WTC11 (cell line): ENCODE measurements at regions not wholly inside any gene's neighbourhood (a gene's known extent, or its start where the extent isn't known, plus 50 kb on each side); places are given as distances from the start of the nearest gene placed in this dataset.

Source experiments
- ATAC-seq: fragments of 200-7000 bp; cut with Tn5 transposase; 2 replicates; pipeline ENCODE4 v1.10.0; 2021; ENCODE audit warnings: mild to moderate bottlenecking, moderate library complexity
- CTCF ChIA-PET: fragments of 300-600 bp; sonication (Branson Sonifier 250); formaldehyde crosslinking; loops from one replicate; lab custom pipeline; 2021; ENCODE audit warnings: antibody characterized with exemption; lab: Charles Lee
- POLR2A ChIA-PET: fragments of 350-600 bp; sonication (Branson Sonifier 250); formaldehyde crosslinking; loops from one replicate; lab custom pipeline; 2021; ENCODE audit warnings: antibody characterized with exemption; lab: Charles Lee
- DNase-seq: peaks from one replicate; pipeline ENCODE4 v3.0.0; 2021; ENCODE audit warnings: low spot score
- H3K27ac Mint-ChIP-seq: 2 replicates; pipeline ENCODE4 v1.8.0; 2021; ENCODE audit warnings: mixed read lengths
- H3K27me3 Mint-ChIP-seq: 2 replicates; pipeline ENCODE4 v1.8.0; 2021; ENCODE audit warnings: low read depth, mild to moderate bottlenecking, moderate library complexity, mixed read lengths
- H3K36me3 Mint-ChIP-seq: 2 replicates; pipeline ENCODE4 v1.8.0; 2021; ENCODE audit warnings: mixed read lengths
- H3K4me1 Mint-ChIP-seq: 2 replicates; pipeline ENCODE4 v1.8.0; 2022; ENCODE audit warnings: mixed read lengths
- H3K4me3 Mint-ChIP-seq: 2 replicates; pipeline ENCODE4 v1.8.0; 2021; ENCODE audit warnings: mild to moderate bottlenecking, moderate library complexity, mixed read lengths
- H3K9me3 Mint-ChIP-seq: 2 replicates; pipeline ENCODE4 v1.8.0; 2021; ENCODE audit warnings: mixed read lengths
- ATF2 ChIP-seq: sonication (generic); formaldehyde crosslinking; IDR thresholded peaks from 2 replicates; pipeline ENCODE4 v1.8.1; 2022; ENCODE audit warnings: low read depth, missing genetic modification reagents, borderline replicate concordance
- ATF6 ChIP-seq: sonication (generic); formaldehyde crosslinking; IDR thresholded peaks from 2 replicates; pipeline ENCODE4 v1.8.1; 2023; ENCODE audit warnings: mild to moderate bottlenecking, missing genetic modification reagents
- ETV6 ChIP-seq: sonication (generic); formaldehyde crosslinking; IDR thresholded peaks from 2 replicates; pipeline ENCODE4 v1.8.1; 2022; ENCODE audit warnings: mild to moderate bottlenecking, missing genetic modification reagents
- FOXP1 ChIP-seq: sonication (generic); formaldehyde crosslinking; IDR thresholded peaks from 2 replicates; pipeline ENCODE4 v1.8.0; 2022; ENCODE audit warnings: missing genetic modification reagents, mild to moderate bottlenecking, moderate library complexity, borderline replicate concordance
- GTF2I ChIP-seq: fragments of 250-450 bp; sonication (Bioruptor Pico); conservative IDR thresholded peaks from 2 replicates; pipeline ENCODE4 v1.4.0; 2021; ENCODE audit warnings: mild to moderate bottlenecking
- OVOL2 ChIP-seq: fragments of 250-450 bp; sonication (Bioruptor Pico); IDR thresholded peaks from 2 replicates; pipeline ENCODE4 v1.9.0; 2021; ENCODE audit warnings: mild to moderate bottlenecking, borderline replicate concordance
- TEAD1 ChIP-seq: sonication (generic); formaldehyde crosslinking; IDR thresholded peaks from 2 replicates; pipeline ENCODE4 v1.8.0; 2022; ENCODE audit warnings: mild to moderate bottlenecking, missing genetic modification reagents
- ZBTB43 ChIP-seq: sonication (generic); formaldehyde crosslinking; IDR thresholded peaks from 2 replicates; pipeline ENCODE4 v1.8.1; 2023; ENCODE audit warnings: mild to moderate bottlenecking, missing genetic modification reagents
- ZNF121 ChIP-seq: sonication (generic); formaldehyde crosslinking; IDR thresholded peaks from 2 replicates; pipeline ENCODE4 v1.8.0; 2023; ENCODE audit warnings: missing genetic modification reagents
- ZNF396 ChIP-seq: fragments of 250-450 bp; sonication (Bioruptor Pico); IDR thresholded peaks from 2 replicates; pipeline ENCODE4 v1.8.0; 2021; ENCODE audit warnings: mild to moderate bottlenecking, moderate library complexity, borderline replicate concordance
- ZSCAN18 ChIP-seq: fragments of 250-450 bp; sonication (Bioruptor Pico); IDR thresholded peaks from 2 replicates; pipeline ENCODE4 v2.1.2; 2022; ENCODE audit warnings: mild to moderate bottlenecking, moderate library complexity
- TF ChIP-seq, protein P1 (sequence below): sonication (generic); formaldehyde crosslinking; conservative IDR thresholded peaks from 2 replicates; pipeline ENCODE4 v1.8.1; 2023; ENCODE audit warnings: mild to moderate bottlenecking, low read depth, missing genetic modification reagents, moderate library complexity
- TF ChIP-seq, protein P2 (sequence below): sonication (generic); formaldehyde crosslinking; IDR thresholded peaks from 2 replicates; pipeline ENCODE4 v1.8.1; 2022; ENCODE audit warnings: low read depth, mild to moderate bottlenecking, moderate library complexity, missing genetic modification reagents, borderline replicate concordance
- TF ChIP-seq, protein P3 (sequence below): sonication (generic); formaldehyde crosslinking; IDR thresholded peaks from 2 replicates; pipeline ENCODE4 v1.8.0; 2023; ENCODE audit warnings: missing genetic modification reagents
- TF ChIP-seq, protein P4 (sequence below): sonication (generic); formaldehyde crosslinking; IDR thresholded peaks from 2 replicates; pipeline ENCODE4 v1.8.0; 2023; ENCODE audit warnings: mild to moderate bottlenecking, missing genetic modification reagents

- Mint-ChIP-seq H3K9me3 (no peaks in the 10 kb centered on the region), H3K36me3 (no peaks in the 10 kb centered on the region), H3K27ac (no peak overlapping the region), H3K4me1 (peaks cover 2% of the 10 kb centered on the region), H3K4me3 (no peak overlapping the region), H3K27me3 (no peaks in the 10 kb centered on the region)
- ChIA-PET POLR2A (no interaction called here), CTCF (no interaction called here)
- no peak for TF ChIP-seq ZBTB43 (CRISPR knock-in tag)
- TF ChIP-seq ETV6 (CRISPR knock-in tag), result no peak
- TF ChIP-seq ATF6 (CRISPR knock-in tag), result no peak
- TF ChIP-seq, protein P1, sequence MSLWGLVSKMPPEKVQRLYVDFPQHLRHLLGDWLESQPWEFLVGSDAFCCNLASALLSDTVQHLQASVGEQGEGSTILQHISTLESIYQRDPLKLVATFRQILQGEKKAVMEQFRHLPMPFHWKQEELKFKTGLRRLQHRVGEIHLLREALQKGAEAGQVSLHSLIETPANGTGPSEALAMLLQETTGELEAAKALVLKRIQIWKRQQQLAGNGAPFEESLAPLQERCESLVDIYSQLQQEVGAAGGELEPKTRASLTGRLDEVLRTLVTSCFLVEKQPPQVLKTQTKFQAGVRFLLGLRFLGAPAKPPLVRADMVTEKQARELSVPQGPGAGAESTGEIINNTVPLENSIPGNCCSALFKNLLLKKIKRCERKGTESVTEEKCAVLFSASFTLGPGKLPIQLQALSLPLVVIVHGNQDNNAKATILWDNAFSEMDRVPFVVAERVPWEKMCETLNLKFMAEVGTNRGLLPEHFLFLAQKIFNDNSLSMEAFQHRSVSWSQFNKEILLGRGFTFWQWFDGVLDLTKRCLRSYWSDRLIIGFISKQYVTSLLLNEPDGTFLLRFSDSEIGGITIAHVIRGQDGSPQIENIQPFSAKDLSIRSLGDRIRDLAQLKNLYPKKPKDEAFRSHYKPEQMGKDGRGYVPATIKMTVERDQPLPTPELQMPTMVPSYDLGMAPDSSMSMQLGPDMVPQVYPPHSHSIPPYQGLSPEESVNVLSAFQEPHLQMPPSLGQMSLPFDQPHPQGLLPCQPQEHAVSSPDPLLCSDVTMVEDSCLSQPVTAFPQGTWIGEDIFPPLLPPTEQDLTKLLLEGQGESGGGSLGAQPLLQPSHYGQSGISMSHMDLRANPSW (CRISPR knock-in tag), result no peak
- TF ChIP-seq ZNF121, result no peak
- TF ChIP-seq FOXP1 (CRISPR knock-in tag), result no peak
- TF ChIP-seq, protein P2, sequence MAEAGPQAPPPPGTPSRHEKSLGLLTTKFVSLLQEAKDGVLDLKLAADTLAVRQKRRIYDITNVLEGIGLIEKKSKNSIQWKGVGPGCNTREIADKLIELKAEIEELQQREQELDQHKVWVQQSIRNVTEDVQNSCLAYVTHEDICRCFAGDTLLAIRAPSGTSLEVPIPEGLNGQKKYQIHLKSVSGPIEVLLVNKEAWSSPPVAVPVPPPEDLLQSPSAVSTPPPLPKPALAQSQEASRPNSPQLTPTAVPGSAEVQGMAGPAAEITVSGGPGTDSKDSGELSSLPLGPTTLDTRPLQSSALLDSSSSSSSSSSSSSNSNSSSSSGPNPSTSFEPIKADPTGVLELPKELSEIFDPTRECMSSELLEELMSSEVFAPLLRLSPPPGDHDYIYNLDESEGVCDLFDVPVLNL (CRISPR knock-in tag), result no peak
- TF ChIP-seq ZNF396, result no peak
- TF ChIP-seq ZSCAN18 (CRISPR knock-in tag), result no peak
- no peak for TF ChIP-seq GTF2I (CRISPR knock-in tag)
- TF ChIP-seq ATF2 (CRISPR knock-in tag), result no peak
- TF ChIP-seq OVOL2 (CRISPR knock-in tag), result no peak
- TF ChIP-seq, protein P3, sequence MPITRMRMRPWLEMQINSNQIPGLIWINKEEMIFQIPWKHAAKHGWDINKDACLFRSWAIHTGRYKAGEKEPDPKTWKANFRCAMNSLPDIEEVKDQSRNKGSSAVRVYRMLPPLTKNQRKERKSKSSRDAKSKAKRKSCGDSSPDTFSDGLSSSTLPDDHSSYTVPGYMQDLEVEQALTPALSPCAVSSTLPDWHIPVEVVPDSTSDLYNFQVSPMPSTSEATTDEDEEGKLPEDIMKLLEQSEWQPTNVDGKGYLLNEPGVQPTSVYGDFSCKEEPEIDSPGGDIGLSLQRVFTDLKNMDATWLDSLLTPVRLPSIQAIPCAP (CRISPR knock-in tag), result no peak
- TF ChIP-seq, protein P4, sequence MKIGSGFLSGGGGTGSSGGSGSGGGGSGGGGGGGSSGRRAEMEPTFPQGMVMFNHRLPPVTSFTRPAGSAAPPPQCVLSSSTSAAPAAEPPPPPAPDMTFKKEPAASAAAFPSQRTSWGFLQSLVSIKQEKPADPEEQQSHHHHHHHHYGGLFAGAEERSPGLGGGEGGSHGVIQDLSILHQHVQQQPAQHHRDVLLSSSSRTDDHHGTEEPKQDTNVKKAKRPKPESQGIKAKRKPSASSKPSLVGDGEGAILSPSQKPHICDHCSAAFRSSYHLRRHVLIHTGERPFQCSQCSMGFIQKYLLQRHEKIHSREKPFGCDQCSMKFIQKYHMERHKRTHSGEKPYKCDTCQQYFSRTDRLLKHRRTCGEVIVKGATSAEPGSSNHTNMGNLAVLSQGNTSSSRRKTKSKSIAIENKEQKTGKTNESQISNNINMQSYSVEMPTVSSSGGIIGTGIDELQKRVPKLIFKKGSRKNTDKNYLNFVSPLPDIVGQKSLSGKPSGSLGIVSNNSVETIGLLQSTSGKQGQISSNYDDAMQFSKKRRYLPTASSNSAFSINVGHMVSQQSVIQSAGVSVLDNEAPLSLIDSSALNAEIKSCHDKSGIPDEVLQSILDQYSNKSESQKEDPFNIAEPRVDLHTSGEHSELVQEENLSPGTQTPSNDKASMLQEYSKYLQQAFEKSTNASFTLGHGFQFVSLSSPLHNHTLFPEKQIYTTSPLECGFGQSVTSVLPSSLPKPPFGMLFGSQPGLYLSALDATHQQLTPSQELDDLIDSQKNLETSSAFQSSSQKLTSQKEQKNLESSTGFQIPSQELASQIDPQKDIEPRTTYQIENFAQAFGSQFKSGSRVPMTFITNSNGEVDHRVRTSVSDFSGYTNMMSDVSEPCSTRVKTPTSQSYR (CRISPR knock-in tag), result no peak
- TF ChIP-seq TEAD1 (CRISPR knock-in tag), result no peak
- DNase-seq (no peak), ATAC-seq (no peak)
Measured at GRCh38 chr3:163708428-163708827, 1369.9 kb downstream of the SI start.
